Suppressor macrophage (primary cell): ENCODE measurements at regions not wholly inside any gene's neighbourhood (a gene's known extent, or its start where the extent isn't known, plus 50 kb on each side); places are given as distances from the start of the nearest gene placed in this dataset.
"Not testable (repeated sequence)": the region's sequence is repeated elsewhere in the genome, so short reads cannot be mapped to it uniquely, and the experiment has no call there.

Experiments used
- DNase-seq, 4 experiments: peaks; one replicate each; pipeline ENCODE4 v3.0.0-alpha.2; 2020 to 2022

DNA sequence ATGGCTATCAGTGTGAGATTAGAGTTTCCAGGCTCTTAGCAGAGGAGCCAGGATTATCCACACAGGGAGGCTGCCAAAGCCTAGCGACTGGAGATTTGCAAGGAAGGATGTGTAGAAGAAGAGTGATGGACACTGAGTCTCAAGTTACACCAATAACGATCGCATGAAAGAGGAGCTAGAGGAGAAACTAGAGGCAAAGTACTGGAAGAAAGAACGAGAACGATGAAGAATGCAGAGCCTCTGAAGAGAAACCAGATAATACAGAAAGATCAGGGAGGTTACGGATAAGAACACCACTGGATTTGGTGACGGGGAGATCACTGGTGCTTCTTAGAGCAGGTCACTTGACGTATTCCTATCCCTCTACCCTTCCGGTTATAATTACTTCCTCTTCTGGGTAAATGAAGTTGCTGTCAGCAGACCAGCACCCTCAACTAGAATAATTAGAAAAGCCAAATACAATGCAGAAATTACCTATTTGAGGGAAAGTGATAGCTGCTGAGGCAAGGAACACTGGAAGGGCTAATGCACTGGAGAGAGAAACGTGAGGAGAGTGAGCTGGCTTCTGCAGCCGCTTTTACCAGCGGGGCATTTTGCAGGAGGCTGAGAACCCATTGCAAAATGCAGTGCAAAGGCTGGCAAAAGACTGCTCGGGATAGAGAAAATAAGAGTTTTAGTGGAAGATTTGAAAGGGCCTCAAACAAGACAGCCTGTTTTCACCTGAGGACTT is 93.1 kb upstream of the HIF1A start:
- peak; percentile 56 to 78 (median 66) for DNase-seq

DNA sequence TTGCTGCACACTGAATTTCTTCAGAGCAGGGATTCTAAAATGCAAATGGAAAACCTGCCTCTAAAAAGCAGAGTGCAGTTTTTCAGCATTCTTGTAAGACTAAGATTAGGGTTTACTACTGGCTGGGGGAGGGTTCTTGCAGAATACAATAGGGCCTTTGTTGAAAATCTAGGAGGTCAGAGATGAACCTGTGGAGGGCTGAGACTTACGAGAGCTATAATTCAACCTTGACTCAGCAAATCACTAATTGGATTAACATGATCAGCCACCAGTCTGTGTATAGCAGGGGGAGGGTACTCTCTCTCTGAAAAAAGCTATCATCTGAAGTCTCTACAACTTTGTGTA is 92.6 kb upstream of the HIF1A start:
- no peak for DNase-seq

DNA sequence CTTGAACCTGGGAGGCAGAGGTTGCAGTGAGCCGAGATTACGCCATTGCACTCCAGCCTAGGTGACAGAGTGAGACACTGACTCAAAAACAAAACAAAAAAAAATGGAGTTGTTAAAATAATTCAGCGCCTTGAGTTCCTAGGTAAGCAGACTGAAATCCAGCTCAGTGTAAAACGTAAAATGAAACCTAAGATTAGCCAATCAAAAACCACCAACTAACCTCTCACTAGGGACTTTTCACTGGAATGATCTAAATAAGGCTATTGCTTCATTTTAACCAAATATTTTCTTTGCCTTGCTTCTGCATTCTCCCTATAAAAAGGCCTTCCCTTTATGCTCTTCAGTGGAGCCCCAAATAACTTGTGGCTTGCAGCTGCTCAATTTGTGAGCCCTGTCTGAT is 91.6 kb upstream of the HIF1A start:
- peak; percentile 42 to 81 (median 62) for DNase-seq

- no peak for DNase-seq
These were observed 87.6 kb upstream of the HIF1A start for GRCh38 chr14:61607570-61608244.

- no peak for DNase-seq
These were observed 86.8 kb upstream of the HIF1A start for GRCh38 chr14:61608245-61609165.

DNA sequence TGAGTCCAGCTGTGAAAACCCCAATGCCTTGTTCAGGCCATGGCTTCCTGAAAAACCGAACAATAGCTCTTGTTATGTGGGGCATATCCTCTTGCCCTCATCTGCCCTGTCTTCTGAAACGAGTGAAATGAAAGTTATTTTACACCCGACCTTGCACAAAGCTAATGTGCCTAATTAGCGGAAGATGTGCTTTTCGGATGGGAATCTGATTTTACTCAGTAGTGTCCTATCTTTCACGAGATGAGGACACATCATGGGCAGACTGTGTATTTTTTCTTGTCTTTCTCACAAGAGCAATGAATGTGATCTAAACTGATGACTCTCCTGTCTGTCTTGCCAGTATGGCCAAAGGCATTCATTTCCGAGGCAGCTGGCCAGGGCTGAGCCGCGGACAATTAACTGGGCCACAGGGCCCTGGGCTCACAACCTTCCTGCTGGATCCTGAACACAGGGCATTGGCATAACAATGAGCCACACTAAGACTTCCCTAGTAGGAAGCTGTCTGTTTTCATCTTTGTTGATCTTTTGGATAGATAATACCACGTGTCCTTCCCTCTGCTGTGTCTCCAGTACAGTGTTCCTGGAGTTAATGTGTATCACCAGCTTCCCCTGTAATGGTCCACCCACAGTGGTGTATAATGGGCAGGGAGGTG is 86.0 kb upstream of the HIF1A start:
- no peak for DNase-seq

DNA sequence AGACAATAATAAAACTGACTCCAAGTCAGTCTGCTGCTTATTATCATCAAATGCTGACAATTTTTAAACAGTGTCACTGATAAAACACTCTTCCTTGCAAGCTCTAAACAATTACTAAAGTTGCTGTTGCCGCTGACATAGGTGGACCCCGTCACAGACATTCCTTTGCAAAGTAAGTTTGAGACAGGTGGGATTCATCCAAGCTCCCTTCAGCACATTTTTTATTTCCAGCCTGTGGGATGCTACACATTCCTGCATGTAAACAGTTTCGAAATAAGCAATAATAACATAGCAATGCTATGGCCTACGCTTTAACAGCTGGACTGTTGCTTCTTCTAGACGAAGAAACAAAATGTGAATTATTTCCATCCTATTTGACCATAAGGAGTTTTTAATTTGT is 85.4 kb upstream of the HIF1A start:
- DNase-seq, result no peak

DNA sequence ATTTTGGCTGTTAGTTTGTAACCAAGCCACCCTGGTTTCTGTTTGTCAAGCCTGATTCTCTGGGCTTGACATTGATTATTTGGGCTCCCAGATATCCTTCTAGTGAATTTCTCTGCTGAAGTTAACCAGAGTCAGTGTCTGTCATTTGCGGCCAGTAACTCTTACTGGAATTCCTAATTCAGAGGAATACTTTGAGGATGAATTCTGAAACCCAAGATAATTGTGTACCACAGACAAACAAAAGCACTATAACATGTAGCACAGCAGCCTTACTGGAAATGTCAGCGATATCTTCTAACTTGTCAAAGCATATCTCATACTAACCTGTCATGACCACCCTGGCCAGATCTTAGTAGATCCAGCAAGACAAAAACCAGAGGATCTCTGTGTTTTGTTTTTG is 84.4 kb upstream of the HIF1A start:
- no peak for DNase-seq

DNA sequence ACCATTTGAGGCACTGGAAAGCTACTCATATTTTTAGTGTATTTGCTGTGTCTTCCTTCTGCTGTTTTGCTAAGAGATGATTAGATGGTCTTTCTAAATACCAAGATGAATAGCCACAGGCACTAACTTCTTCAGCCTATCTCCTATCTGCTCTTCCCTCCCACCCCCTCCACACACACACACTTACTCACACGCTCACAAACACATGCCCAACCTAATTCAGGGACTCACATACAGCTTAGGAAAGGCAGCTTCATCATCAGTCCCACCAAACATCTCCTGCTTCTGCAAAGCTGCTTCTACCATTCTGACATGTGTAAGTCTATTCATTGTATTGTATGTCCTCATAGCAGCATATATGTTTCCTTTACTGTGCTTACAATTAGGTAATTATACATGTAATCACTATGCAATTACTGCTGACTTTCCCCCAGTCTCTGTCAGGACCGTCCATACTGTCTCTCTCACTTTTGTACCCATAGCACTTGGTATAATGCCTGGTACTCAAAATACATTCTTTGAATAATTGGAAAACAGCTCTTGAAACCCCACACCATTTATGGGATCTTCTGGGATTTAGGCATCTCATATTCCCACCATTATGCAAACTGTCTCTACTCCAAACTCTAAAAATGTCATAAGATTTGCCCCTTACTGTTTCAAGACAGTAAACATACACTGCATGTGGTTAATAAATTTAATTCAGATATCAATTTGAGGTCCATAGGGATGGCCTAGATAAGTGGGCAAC is 83.3 kb upstream of the HIF1A start:
- no peak for DNase-seq

GRCh38 chr14:61613006-61613405 is 82.3 kb upstream of the HIF1A start:
- not testable (repeated sequence) for DNase-seq

DNA sequence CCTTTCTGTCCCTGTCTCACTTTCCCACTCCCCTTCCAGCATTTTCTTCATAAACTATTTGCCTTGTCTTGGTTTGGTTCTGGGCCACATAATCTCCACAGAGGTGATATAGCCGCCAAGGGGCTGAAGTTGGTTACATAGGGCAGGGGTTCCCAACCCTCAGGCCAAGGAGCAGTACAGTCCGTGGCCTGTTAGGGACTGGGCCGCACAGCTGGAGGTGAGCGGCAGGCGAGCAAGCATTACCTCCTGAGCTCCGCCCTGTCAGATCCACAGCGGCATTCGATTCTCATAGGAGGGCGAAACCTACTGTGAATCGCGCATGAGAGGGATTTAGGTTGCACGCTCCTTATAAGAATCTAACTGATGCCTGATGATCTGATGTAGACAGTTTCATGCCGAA is 80.6 kb upstream of the HIF1A start:
- DNase-seq, result no peak

DNA sequence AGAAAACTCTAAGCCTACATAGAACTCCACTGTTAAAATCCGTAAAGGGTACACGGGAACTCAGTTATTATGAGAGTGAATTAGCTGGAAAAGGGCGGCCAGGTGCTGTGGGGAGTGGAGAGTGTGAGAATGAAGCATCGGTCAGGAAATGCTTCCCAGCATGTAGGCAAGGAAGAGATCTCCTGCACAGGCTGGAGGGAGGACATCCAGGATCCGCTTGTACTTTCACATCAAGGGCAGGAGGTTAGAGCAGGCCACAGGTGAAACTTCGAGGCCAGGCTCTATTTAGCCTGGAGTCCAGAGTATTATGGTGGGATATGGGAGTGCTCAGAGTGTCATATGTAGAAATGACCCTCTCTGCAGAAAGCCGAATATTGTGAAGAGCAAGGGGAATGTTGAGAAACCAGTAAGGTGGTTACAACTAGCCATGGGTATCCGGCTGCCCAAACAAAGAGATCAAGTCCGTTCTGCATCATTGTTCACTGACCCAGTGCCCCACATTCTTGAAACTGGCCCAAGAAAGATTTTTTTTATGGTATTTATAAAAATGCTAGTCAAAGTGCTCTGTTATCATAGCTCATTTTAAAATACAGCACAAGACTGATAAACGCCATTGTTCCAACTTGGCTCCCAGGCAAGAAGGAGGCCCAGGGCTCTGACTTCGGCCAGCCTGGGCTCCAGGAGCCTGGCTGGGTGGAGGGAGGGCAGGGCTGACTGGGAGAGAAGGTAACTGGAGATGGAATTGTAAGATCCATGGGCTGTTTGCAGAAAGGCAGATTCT is 79.4 kb upstream of the HIF1A start:
- no peak for DNase-seq

DNA sequence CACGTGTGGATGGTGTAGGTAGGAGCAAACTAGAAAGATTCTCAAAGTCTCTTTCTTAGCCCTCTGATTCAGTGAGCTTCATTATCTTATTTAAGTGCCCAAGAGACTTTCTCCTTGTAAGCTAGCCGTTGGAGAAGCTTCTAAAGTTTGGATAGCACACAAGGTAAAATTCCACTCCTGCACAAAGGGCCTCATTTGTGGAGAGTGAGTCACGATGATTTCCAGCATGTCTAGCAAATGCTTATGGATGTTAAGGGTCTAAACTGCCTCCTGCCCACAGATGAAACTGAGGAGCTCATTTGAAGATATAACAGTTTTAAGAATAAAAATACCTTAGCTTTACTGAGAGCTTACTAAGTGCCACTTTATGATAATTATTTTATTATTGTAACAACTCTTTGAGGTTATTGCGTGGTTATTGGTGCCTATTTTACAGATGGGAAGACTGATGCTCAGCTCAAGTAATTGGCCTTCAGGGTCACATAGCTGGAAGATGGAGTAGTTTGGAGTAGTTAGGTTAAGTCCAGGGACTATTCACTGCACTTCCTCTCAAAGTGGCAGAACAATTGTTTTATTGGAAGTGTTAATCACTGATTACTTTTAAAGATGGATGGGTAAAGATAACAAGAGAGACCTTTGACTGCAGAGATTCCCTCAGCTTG is 78.7 kb upstream of the HIF1A start:
- no peak for DNase-seq

DNA sequence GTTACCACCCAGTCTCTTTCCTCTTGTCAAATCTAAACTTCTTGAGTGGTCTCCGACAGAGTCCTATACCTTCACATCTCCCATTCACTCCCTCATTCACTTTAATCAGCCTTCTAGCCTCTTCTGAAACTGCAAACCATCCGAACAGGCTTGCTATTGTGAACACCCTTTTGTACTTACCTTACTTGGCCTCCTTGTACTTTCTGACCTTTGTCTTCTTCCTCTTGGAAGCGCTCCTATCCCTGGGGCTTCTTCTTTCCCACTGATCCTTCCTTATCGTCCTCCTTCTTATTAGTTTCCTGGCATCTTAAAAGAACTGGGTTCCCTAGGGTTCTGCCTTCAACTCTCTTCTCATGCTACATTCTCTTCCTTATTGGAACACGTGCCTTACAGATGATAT is 76.9 kb upstream of the HIF1A start:
- no peak for DNase-seq

DNA sequence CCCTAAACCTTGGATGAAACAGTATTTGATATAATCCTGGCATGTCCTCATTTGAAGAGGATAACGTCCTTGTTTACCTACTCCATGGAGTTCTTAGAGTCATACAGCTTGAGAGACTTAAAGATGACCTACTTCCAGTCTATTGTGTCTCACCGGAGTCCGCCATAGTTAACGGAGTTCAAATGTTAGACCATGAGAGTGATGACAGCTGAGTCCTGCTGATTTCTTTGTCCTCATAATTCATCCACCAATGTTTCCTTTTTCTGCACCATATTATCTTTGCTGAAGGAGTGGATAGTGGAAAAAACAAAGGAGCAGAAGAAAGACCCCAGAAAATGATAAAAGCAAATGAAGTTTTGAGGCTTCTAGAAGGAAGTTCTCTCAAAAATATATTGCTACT is 75.8 kb upstream of the HIF1A start:
- no peak for DNase-seq

DNA sequence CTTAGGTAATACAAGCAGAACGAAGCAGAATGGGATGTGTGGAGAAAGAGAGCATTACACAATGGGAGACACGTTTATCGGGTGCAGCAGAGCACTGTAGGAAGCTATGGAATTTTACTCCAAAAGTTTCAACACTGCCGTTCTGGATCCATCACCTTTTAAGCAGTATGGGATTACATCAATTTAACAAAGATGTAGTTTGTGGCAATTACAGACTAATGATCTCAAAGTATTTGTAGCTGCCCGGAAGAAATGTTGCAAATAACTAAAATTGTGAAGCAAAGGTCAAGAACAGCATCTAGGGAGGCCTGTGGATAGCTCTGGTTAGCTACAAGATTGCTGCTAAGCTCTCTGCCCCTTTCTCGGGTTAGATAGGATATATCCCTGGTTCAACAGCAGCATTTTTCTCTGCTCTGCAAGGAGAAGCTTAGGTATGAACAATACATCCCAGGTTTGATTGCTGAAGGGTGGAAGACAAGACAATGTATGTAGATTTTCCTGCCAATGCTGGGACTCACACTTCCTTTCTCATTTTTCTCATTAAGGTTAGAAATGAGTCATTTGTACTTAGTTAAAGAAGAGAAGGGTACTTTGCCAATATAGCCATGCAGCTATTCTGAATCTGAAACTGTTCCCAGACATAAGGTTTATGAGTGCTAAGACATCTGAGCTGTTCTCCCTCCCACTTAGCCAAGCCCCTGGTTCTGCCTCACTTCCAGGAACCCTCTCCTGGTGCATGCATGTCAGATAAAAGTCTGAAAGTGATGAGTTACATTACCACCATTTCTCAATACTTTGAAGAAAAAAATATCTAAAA is 75.0 kb upstream of the HIF1A start:
- no peak for DNase-seq

DNA sequence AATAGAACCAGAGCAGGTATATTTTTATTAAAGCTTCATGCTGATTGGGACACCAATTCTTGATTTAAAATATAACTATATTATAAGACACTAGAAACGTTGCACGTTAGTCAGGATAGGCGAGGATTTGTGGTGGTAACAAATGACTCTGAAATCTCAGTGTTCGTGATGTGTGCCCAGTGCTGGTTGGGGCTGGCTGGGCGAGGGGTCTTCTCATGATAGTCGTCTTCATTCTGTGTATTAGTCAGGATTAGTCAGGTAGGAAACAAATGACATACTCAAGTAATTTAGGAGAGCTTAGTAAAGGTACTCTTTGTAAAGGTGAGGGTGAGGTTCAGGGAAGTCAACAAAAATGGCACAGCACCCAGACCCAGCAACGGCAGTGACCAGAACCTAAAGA is 73.9 kb upstream of the HIF1A start:
- no peak for DNase-seq

DNA sequence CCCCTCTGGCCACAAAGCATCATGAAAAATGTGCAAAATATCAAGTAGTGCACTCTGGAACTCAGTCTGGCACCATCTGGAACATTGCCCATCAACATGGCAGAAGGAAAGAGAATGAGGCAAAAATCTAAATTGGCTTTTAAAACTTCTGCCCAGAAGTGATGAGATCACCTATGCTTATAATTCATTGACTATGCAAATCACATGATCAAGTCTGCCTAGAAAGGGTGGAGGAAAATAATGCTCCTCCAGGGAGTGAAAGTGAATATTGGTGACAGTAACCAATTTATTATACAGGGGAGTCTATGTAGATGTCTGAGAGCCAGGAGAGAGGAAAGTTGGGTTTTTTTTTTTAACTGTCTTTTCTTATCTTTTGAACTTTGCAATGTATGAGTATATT is 73.3 kb upstream of the HIF1A start:
- DNase-seq, result no peak

GRCh38 chr14:61623927-61624326 is 71.4 kb upstream of the HIF1A start:
- DNase-seq, result no peak

- no peak for DNase-seq
These were observed 70.1 kb upstream of the HIF1A start for GRCh38 chr14:61625165-61625564.
